HG02678 (cell line): ENCODE measurements at regions not wholly inside any gene's neighbourhood (a gene's known extent, or its start where the extent isn't known, plus 50 kb on each side); places are given as distances from the start of the nearest gene placed in this dataset.

Source experiments
- ATAC-seq: cut with Tn5 transposase; IDR thresholded peaks from one replicate; pipeline ENCODE4 v1.9.1; 2021; ENCODE audit warnings: mild to moderate bottlenecking, moderate library complexity; ENCODE audit not compliant: unreplicated experiment

DNA sequence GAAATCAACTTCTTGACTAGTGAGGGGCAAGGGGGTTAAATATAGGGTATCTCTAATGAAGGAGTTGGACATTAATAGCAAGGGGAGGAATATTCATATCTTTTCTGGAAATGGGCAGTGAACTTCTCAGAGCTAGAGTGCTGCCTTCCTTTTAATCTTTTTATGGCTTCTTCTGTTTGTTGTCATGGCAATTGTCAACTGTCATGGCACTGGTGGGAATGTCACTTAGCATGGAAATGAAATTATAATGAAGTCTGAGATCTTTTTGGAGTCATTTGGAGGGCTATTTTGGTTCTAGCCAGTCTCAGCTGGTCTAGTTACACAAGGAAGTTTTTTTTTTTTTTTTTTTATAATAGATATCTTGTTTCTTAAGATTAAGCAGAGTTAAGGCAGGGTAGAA, 250.2 kb downstream of the AASDHPPT start:
- ATAC-seq = no peak

DNA sequence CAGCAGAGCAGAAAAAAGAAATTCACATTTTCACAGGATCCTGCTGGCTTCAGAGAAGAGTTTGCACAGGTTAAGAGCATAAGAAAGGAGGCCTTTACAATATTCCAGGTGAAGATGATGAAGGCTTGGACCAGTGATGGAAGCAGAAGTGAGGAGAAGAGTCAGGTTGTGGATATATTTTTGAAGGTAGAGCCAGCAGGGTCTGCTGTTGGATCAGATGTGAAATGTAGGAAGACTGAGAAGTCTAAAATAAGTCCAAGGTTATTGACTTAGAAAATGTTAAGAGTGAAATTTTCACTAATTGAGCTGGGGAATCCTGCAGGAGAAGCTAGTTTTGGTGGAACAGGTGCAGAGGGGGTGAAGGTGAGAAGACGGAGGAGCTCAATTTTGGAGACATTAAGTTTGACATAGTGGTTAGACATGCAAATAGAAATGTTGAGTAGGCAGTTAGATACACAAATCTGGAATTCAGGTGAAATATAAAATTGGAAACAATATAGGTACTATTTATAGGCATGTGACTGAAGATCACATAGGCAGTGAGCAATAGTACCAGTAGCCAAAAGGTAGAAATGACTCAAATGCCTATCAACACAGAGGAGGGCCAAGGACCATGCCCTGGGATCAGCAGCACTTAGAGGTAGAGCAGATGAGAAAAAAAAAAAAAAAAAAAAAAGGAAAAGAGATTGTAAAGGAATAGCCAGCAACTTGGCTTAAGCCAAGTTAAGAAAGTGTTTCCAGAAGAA, 252.0 kb downstream of the AASDHPPT start:
- ATAC-seq = no peak

DNA sequence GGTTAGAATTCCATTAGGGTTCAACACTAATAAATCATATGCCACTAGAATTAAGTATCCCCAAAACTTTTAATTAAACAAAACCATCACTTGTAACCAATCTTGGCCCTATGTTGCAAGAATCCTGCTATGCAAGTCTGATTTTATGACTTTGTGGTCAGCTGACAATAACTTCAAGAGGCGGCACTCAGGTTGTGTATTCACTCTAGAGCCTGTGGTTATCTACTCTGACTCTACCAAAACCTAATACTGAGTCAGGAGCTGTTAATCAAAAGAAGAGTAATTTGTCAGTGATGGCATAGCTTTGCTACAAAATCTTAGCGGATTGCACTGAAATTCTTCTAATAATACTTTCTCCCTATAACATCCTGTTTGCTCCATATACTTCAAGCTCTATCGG, 253.7 kb downstream of the AASDHPPT start:
- no peak for ATAC-seq

DNA sequence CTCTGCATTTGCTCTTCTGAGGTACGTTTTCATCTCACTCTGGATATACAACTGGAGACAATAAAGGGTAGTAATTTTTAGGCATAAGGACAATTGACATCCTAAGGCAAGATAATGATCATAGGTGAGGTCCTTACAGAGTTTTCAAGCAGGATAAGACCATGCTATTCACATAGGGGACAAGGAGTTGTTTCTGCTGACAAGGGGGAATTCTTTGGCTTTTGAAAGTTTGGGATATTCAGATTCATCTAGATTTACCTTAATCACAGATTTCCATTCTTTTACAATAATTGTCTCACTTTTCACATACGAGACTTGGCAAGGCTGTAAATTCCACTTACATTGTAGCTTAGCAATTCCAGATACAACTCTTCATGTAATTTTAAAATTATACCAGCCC, 256.2 kb downstream of the AASDHPPT start:
- ATAC-seq = no peak

DNA sequence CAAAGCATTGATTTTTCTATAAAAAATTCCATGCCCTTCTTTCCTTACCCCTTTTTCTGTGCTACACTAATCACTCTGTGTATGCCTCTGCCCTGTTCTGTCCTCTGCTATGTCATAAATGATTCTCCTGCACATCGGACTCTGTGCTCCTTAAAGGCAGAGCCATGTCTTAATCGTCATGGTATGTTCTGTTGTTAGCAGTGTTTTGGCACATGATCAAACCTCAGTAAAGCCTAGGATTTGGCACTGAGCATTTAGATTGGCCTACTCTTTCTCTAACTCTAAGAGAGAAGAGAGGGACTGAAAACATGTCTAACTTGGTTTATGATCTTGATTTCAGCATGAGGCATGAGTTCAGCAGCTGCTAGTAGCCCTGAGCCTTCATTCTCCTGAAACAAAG, 266.9 kb downstream of the AASDHPPT start:
- ATAC-seq = no peak

DNA sequence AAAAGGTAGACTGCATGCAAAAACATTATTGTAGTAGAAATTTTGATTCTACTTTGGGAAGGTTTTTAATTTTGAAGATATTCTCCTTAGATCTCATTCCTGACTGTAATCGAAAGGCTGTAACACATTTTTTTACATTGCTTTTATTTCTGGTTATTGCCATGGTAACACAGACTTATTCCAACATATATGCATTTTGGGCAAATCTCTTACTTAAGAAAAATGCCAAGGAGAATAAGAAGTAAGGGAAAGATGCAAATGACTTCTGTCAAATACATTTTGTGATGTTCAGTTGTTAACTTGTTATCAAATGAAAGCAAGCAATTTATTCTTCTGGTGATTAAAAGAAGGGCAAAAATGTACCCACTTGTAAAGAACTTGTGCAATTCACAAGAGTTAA, 267.5 kb downstream of the AASDHPPT start:
- no peak for ATAC-seq

DNA sequence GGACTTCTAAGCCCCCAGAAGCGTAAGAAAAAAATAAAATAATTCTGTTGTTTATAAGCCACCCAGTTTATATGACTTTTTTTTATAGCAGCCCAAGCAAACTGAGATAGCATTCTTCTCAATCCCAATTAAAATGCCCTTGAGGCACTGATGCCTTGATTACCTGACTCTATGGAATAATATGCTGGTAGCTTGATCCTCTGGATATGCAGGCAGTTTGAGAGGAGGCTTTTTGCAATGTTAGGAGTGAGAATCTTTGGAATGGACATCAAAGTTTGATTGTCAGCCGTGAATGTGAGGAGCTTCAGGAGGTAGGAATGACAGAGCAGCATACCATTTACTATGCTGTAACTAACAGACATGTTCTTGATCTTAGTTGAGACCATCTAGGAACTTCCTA, 275.6 kb downstream of the AASDHPPT start:
- no peak for ATAC-seq

DNA sequence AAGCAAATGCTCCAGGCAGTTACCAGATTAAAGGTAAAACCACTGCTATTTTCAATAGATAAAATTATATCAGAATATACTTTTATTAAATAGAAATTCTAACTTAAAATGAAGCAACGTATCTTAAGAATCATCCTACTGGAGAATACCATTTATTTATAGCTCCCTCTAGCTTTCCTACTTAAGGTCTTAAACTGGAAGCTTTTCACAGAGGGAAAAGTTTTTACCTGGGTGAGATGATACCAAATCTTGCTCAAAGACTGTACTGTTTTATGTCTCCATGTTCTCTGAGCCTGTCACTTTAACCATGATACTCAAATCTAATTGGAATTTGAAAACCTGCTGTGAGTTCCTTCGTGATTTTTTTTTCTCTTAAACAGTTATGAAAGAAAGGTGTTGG, 291.8 kb downstream of the AASDHPPT start:
- no peak for ATAC-seq

DNA sequence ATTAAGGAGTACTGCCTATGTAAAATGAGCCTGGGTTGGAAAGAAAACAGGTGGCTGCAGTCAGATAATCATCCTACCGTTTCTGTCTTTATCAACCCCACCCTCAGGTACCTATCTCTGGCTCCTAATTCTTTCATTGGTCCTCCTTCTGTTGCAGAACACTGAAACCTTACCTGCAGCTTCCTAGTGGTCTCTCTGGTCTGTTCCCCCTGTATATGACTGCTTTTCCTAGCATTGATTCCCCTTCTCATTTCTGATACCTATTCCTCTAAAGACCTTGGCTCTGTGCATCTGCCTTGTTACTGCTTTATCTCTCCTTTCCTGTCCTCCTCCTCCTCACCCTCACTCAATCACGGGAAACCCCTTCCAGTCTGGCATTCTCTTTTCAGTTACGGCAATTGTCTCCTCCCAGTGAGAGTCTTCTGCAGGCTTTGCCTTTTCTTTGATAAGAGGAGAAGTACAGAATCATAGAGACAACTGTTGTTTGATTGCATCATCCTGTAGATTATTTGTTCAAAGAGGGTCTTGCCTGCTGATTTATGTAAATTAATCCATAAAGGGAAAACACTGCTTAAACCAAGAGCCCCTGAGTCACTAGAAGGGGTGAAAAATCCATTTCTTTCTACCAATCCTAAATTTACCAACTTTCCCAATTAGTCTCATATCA, 301.2 kb downstream of the AASDHPPT start:
- no peak for ATAC-seq

DNA sequence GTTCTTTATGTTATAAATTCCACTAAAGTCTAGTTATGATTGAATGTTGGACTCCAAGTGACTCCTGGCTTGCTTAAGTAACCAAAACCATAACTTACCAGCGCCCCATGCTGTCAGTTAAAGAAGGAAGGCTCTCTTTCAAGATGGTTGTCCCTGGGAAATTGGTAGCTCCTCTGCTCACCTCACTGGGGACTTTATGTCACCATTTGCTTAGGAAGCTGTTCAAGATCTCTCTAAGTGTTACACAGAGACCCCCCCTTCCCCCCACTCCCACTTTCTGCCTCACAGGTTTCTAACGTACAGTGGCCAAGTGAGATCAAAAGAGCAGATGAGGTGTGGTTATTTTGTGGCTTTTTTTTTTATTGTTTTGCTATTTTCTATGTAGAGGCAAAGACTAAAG, 301.8 kb downstream of the AASDHPPT start:
- no peak for ATAC-seq

DNA sequence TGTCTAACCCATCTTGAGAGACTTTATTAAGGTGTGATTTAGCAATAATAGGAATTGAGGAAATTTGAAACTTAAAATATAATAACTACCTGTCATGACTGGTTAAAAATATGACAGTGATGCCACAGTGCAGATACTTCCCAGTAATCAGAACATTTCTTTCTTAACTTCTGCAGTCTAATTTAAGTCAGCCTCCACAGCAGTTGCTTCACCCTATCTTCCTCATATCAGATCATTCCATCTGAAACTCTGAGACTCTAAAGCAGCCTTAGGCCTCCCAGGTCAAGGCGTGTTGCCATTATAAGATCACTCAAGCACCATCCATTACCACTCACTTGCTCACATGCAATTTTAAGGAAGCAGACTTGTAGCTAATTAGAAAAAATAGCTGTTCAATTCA, 302.2 kb downstream of the AASDHPPT start:
- ATAC-seq = no peak

DNA sequence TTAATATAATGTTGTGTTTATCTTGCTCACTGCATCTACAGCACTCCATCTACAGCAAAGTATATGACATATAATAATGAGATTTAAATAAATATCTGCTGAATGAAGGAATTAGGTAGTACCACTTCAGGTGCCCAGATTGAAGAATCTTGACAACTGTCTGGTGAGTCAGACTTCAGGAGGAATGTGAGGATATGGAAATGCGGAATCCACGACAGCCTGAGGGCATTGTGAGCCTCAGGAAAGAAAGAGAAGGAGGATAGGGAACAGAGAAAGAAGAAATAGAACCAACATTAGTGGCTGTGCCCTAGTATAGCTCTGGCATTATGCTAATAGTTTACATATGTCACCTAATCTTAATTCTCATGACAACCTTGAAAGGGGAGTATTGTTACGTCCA, 304.4 kb downstream of the AASDHPPT start:
- ATAC-seq = no peak

DNA sequence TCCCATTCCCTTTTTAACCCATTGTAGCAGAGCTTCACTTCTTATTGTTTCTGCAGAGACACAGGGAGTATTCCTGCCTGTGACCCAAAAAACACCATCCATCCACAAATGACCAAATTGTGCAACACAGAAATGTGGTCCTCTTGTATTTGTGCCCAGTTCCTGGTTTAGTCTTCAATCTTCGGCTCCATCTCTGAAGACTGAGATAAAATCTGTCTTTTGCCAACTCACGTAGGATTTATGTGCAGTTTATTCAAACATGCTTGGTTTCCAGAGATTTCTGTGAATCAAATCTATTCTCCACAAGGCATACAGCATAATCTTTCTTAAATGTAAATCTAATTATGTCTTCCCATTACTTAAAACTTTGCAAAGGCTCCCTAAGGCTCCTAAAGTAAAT, 307.0 kb downstream of the AASDHPPT start:
- no peak for ATAC-seq

DNA sequence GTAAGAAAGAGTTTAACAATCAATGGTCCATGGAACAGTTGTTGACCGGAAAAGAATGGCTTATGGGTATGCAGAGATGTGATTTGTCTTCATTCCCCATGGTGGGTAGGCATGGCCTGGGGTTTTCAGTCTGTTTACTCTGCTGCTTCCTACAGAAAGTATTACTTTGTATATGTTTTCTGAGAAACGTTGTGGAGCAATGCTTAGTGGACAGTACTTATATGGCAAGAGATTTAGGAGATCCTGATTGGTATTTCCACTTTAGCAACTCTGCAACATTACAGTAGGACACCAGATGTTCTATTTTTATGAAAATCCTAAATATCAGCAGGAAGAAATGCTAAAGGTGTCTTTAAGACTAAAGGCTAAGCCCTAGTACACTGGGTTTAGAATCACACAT, 309.1 kb downstream of the AASDHPPT start:
- no peak for ATAC-seq

DNA sequence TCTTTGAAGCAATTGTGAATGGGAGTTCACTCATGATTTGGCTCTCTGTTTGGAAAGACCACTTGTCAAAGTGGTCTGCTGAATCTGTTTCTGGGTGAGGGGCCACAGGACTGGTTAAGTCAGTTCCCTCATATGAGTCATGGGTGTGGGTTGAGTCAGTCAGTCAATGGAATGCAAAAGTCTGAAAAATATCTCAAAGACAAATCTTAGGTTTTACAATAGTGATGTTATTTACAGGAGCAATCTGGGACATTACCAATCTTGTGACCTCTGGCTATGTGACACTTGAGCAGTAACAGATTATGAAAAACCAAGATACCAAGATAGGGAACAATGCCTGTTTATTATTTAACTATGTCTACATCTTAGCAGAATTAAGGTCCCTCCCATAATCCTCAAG, 311.6 kb downstream of the AASDHPPT start:
- ATAC-seq = no peak

DNA sequence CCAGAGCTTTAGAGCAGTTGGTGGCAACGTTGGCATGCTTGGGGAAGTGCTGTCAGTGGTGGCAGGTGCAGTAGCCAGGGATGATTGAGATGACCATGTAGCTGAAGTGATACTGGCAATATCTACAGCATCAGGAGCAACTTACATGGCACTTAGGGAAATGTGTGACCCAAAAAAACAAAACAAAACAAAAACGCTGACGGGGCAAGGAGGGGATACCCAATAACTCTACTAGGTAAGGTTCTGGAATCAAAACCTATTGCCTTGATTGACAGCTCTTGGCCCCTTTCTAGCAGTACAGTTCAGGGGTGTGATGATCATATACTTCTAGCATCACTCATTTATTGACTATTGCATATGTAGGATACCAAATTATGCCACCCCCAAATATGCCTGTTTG, 312.6 kb downstream of the AASDHPPT start:
- ATAC-seq = no peak

DNA sequence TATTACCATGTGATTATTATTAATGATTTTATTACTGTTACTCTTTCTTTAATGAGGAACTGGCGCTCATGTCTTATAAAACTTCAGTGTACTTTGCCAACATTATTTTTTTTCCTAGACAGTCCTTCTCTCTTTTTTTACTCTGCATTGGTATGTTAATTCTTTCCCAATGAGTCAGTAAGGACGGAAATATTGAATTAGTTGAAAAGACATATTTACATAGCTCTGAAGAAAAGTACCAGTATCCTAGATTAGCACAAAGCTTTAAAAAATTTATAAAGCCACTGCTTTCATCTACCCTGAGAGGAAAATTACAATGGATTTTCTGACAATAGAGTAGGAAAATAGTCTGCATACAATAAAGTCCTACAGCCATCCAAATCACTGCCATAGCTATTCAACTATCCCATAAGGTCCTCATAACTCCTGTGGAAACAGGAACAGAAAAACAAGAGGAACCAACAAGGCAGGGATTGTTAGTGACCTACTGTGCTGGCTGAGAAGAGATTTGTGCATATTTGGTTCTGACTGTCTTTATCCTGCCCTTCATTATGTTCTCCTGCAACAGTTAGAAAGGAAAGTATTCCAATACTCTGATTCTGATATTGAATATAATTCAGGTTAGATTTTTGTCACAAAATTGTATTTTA, 314.4 kb downstream of the AASDHPPT start:
- no peak for ATAC-seq

DNA sequence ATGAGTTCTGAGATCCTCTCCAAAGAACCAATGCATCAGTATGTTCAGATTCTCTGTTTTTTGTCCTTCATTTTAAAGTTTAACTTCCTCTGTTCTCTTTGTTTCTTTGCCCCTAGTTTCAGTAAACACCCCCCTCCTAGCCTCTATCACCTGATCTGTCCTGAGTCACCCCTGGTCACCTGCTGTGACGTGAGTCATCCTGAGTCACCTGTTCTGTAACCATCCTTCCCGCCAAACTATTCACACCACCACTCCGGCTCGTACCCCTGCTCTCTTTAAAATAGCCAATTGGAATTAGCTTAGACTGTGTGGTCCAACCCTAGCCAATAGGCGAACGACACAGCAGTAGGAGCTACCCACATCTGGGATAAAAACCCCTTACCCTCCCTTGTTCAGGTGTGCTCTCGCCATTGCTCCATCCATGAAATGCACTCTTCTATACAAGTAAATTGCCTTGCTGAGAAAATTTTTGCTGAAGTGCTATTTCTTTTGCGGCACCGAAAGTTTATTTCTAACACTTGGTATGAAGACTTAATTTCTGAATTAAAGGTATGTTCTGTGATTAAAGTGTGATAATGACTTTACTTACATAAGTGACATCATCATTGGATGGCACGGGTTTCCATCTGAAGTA, 318.4 kb downstream of the AASDHPPT start:
- ATAC-seq = no peak

DNA sequence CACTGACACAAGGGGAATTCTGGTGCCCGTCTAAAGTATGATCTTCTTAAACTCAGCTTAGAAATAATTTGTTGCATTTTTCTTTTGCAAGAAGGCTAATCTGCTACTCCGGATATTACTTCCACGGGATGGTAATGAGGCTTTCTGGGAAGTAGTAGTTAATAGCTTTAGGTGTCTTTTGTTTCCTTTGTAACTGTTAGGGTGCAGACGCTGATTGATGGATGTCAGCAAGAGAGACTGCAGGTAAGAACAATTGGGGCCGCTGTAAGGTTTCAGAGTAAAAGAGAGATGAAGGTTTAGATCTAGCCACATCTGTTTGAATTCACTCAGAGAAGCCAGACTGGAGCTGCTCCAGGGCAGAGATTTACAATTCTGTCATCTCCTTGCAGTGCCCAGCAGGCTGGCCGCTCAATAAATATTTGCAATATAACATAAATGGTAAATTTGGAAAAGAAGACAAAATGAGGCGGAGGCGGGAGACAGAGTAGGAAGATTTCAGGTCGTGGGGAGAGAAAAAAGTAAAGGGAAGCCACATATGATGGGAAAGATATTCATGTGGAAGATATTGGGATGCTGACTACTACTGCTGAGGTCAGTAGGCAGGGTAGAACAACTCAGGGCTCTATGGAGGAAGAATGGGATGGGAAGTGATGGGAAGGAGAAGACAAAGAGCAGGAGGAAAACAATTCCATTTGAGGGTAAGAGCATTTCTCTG, 320.5 kb downstream of the AASDHPPT start:
- ATAC-seq = no peak

DNA sequence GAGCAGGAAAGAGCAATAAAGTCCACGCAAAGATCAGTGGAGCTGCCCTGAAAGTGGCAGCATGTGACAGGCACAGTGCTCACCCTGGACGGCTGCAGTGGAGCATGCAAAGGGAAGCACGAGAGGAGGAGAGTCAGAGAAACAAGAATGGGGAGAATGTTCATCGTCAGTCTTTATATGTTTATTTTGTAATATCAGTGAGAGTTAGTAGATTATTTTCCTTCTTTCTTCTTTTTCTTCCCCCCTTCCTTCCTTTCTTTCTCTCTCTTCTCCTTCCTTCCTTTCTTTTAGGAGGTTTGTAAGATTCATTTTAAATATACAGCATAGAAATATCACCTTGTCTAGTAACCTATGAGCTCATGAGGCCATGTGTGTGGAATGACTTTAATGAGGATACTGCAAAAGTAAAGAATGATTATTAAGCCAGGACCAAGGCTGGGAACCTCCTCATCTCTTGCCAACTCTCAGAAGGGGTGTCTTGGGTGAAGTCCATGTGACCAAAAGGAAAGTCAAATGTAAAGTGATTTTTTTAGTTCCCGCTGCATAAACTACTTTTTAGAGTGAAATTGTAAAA, 321.1 kb downstream of the AASDHPPT start:
- no peak for ATAC-seq

DNA sequence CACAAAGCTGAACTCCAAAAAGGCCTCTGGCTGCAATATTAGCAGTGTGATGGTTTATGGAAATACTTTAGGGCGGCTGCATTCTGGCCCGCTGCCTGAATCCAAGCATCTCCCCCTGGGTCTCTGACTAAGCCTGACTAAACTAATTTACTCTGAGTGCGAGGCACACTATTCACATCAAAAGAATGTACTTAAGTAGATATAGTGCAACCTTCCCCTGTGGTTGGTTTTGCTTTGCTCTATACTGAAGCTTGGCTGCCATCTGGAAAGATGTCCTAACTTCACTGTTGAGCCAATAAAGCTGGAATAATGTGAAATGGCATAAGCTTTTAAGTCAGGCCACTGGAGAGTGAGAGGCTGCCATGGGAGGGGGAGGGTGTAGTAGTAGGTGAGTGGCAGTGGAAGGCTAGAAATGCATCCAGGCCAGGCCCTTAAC, 321.6 kb downstream of the AASDHPPT start:
- ATAC-seq = no peak
